SK-N-SH treated with all-trans-retinoic acid at 6 μM for 48 hours (cell line): ENCODE measurements at regions not wholly inside any gene's neighbourhood (a gene's known extent, or its start where the extent isn't known, plus 50 kb on each side); places are given as distances from the start of the nearest gene placed in this dataset.

ENCODE experiments used
- ATAC-seq: fragments of 200-7000 bp; cut with Tn5 transposase; 3 replicates; pipeline ENCODE4 v1.9.1; 2020; ENCODE audit warnings: mild to moderate bottlenecking, moderate library complexity
- ARNTL ChIP-seq: fragments of 450-650 bp; formaldehyde crosslinking; IDR thresholded peaks from 2 replicates; pipeline ENCODE4 v1.5.0; 2020; ENCODE audit warnings: low read depth, mild to moderate bottlenecking, moderate library complexity, borderline replicate concordance
- BACH2 ChIP-seq: fragments of 250-450 bp; sonication (Bioruptor Pico); IDR thresholded peaks from 2 replicates; pipeline ENCODE4 v1.9.0; 2021; ENCODE audit warnings: mild to moderate bottlenecking, borderline replicate concordance
- ESRRG ChIP-seq: fragments of 250-450 bp; sonication (Bioruptor Pico); IDR thresholded peaks from 2 replicates; pipeline ENCODE4 v1.6.1; 2021; ENCODE audit warnings: mild to moderate bottlenecking
- GLIS3 ChIP-seq: fragments of 250-450 bp; sonication (Bioruptor Pico); IDR thresholded peaks from 2 replicates; pipeline ENCODE4 v1.5.0; 2020; ENCODE audit warnings: mild to moderate bottlenecking, moderate library complexity
- ISL1 ChIP-seq: fragments of 250-450 bp; sonication (Bioruptor Pico); IDR thresholded peaks from 2 replicates; pipeline ENCODE4 v2.1.2; 2022; ENCODE audit warnings: mild to moderate bottlenecking, moderate library complexity
- OSR1 ChIP-seq: fragments of 250-450 bp; sonication (Bioruptor Pico); IDR thresholded peaks from 2 replicates; pipeline ENCODE4 v1.8.0; 2022; ENCODE audit warnings: moderate library complexity, mild to moderate bottlenecking, inconsistent platforms
- PATZ1 ChIP-seq: fragments of 250-450 bp; sonication (Bioruptor Pico); IDR thresholded peaks from 2 replicates; pipeline ENCODE4 v1.8.0; 2020; ENCODE audit warnings: mild to moderate bottlenecking, moderate library complexity, borderline replicate concordance
- POU6F1 ChIP-seq: fragments of 250-450 bp; sonication (Bioruptor Pico); IDR thresholded peaks from 2 replicates; pipeline ENCODE4 v1.8.0; 2021; ENCODE audit warnings: low read depth, mild to moderate bottlenecking, moderate library complexity, borderline replicate concordance
- PPARA ChIP-seq: fragments of 250-450 bp; sonication (Bioruptor Pico); IDR thresholded peaks from 2 replicates; pipeline ENCODE4 v1.5.0; 2020; ENCODE audit warnings: mild to moderate bottlenecking, borderline replicate concordance
- RARB ChIP-seq: fragments of 250-450 bp; sonication (Bioruptor Pico); IDR thresholded peaks from 2 replicates; pipeline ENCODE4 v1.8.0; 2021; ENCODE audit warnings: mild to moderate bottlenecking, moderate library complexity
- TCF4 ChIP-seq: fragments of 250-450 bp; sonication (Bioruptor Pico); IDR thresholded peaks from 2 replicates; pipeline ENCODE4 v1.8.0; 2021; ENCODE audit warnings: mild to moderate bottlenecking, moderate library complexity, borderline replicate concordance
- TOX ChIP-seq: fragments of 250-450 bp; sonication (Bioruptor Pico); IDR thresholded peaks from 2 replicates; pipeline ENCODE4 v1.8.0; 2021; ENCODE audit warnings: mild to moderate bottlenecking, moderate library complexity, borderline replicate concordance
- ZC3H10 ChIP-seq: fragments of 250-450 bp; sonication (Bioruptor Pico); IDR thresholded peaks from 2 replicates; pipeline ENCODE4 v1.5.1; 2021; ENCODE audit warnings: mild to moderate bottlenecking, moderate library complexity
- ZFP30 ChIP-seq: fragments of 450-650 bp; formaldehyde crosslinking; IDR thresholded peaks from 2 replicates; pipeline ENCODE4 v1.5.0; 2022; ENCODE audit warnings: mild to moderate bottlenecking, moderate library complexity
- ZNF565 ChIP-seq: fragments of 450-650 bp; formaldehyde crosslinking; conservative IDR thresholded peaks from 2 replicates; pipeline ENCODE4 v1.5.0; 2020; ENCODE audit warnings: low read depth, mild to moderate bottlenecking, moderate library complexity
- ZNF8 ChIP-seq: fragments of 450-650 bp; formaldehyde crosslinking; IDR thresholded peaks from 2 replicates; pipeline ENCODE4 v1.5.0; 2020; ENCODE audit warnings: mild to moderate bottlenecking, moderate library complexity
- TF ChIP-seq, protein P1 (sequence below): fragments of 250-450 bp; sonication (Bioruptor Pico); IDR thresholded peaks from 2 replicates; pipeline ENCODE4 v1.5.1; 2020; ENCODE audit warnings: low read depth, mild to moderate bottlenecking, moderate library complexity

DNA sequence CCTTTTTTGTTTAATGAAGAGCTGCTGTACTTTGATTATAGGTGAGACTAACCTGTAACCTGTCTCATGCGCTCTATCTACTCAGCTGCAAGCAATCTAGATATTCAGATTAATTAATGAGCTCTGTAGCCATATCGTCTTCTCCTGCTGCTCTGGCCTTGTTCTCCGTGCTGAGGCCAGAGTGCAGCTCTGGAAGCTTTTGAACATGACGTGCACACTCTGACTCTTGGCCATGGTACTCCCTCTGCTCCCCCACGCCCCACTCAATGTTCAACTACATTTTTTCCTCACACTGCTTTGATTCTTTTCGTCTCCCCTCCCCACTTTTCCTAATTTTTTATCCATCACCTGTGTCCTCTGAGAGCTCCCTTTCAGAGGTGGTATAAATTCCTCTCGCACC lies 751.8 kb downstream of the FGF9 start:
- no peak for ATAC-seq
- TF ChIP-seq, protein P1, sequence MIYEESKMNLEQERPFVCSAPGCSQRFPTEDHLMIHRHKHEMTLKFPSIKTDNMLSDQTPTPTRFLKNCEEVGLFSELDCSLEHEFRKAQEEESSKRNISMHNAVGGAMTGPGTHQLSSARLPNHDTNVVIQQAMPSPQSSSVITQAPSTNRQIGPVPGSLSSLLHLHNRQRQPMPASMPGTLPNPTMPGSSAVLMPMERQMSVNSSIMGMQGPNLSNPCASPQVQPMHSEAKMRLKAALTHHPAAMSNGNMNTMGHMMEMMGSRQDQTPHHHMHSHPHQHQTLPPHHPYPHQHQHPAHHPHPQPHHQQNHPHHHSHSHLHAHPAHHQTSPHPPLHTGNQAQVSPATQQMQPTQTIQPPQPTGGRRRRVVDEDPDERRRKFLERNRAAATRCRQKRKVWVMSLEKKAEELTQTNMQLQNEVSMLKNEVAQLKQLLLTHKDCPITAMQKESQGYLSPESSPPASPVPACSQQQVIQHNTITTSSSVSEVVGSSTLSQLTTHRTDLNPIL = no peak
- TF ChIP-seq TCF4 = no peak
- TF ChIP-seq TOX (CRISPR knock-in tag) = no peak
- TF ChIP-seq BACH2 (CRISPR knock-in tag) = no peak
- TF ChIP-seq ZNF565 = no peak
- TF ChIP-seq ARNTL = no peak
- TF ChIP-seq POU6F1 (CRISPR knock-in tag) = no peak
- TF ChIP-seq RARB (CRISPR knock-in tag) = no peak

GRCh38 chr13:22423261-22423660 lies 752.4 kb downstream of the FGF9 start:
- ATAC-seq = no peak
- TF ChIP-seq, protein P1 = no peak

DNA sequence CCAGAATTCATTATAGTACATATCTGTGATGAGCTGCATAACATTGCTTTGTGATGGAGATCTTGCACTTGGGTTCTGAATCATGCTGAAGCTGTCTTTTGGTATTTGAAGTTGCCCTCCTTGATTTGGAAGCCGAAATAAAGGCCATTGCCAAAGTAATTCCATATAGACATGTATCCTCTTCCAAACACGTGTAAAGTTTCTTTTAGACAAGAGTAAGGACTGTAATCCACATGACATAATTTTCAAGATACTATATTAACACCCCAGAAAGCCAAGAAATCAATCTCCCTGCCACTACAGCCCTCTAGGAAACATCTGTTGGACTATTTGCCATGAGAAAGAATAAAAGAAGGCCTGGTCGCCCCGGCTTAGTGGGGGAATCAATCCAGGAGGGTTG lies 754.2 kb downstream of the FGF9 start:
- ATAC-seq = no peak
- no peak for TF ChIP-seq ZFP30
- no peak for TF ChIP-seq TCF4
- no peak for TF ChIP-seq OSR1
- no peak for TF ChIP-seq POU6F1 (CRISPR knock-in tag)
- TF ChIP-seq ZC3H10 (CRISPR knock-in tag) = no peak
- no peak for TF ChIP-seq ARNTL
- TF ChIP-seq BACH2 (CRISPR knock-in tag) = no peak
- TF ChIP-seq PATZ1 = no peak
- TF ChIP-seq PPARA (CRISPR knock-in tag) = no peak
- no peak for TF ChIP-seq ZNF8 (CRISPR knock-in tag)
- TF ChIP-seq ISL1 = no peak
- TF ChIP-seq, protein P1 = no peak
- no peak for TF ChIP-seq RARB (CRISPR knock-in tag)
- TF ChIP-seq GLIS3 (CRISPR knock-in tag) = no peak

DNA sequence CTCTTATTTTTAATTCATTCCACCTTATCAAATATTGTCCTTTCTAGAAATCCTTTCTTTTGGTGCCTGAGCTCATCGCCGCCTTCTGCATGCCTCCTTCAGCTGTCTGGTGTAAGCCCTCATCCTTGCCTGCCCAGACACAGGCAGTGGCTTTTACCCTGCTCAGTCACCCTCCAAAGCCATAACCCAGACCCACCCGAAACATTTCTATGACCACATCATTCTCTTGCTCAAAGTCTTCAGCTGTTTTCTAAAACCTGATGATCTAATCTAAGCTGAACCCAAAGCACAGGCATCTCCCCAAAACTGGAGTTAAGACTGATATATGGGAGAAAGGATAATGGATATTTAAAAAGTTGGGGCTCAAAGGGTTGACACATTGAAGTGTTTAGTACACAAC lies 753.7 kb upstream of the SGCG start:
- ATAC-seq = no peak
- no peak for TF ChIP-seq ISL1
- TF ChIP-seq ESRRG = no peak
- TF ChIP-seq, all 23 proteins: peak for 0

GRCh38 chr13:22427783-22428182 lies 753.0 kb upstream of the SGCG start:
- ATAC-seq = no peak
- TF ChIP-seq PPARA (CRISPR knock-in tag) (no peak), BACH2 (CRISPR knock-in tag) (no peak), ZNF8 (CRISPR knock-in tag) (no peak), ARNTL (no peak), PATZ1 (no peak)
